ENCODE measurements at regions not wholly inside any gene's neighbourhood (a gene's known extent, or its start where the extent isn't known, plus 50 kb on each side); places are given as distances from the start of the nearest gene placed in this dataset.

- ChIA-PET POLR2A (ENCODE audit: low non-redundant PET) (no interaction called here), CTCF (no interaction called here)
- no peaks in the 10 kb centered on the region for H3K27me3 ChIP-seq (replicated peaks; ENCODE audit: insufficient read depth, low read depth, low read length, poor library complexity)
- intact Hi-C loops (cut with micrococcal nuclease; ENCODE audit: unreplicated experiment): no loop called here
- H3K9me3 ChIP-seq (ENCODE audit: low read depth, low read length, poor library complexity, severe bottlenecking): no peaks in the 10 kb centered on the region
- no TSS peak for BruUV-seq (replicated peaks)
- no peak overlapping the region for H3K27ac ChIP-seq (ENCODE audit: low read depth, low read length, poor library complexity, severe bottlenecking)
- no peaks in the 10 kb centered on the region for H3K36me3 ChIP-seq (ENCODE audit: insufficient read depth, low read length, poor library complexity, severe bottlenecking)
- H3K4me3 ChIP-seq (ENCODE audit: low read depth, low read length, poor library complexity, severe bottlenecking): no peak overlapping the region
- TF ChIP-seq CTCF (conservative IDR thresholded peaks at IDR 0.05; ENCODE audit: low read depth, low read length) (peak; percentile 28; the same call in 1 of the 2 replicates), EZH2 (IDR thresholded peaks at IDR 0.05; ENCODE audit: borderline replicate concordance, low read depth, low read length, poor library complexity, severe bottlenecking) (no peak)
- H3K4me1 ChIP-seq (ENCODE audit: insufficient read depth, low read length, poor library complexity, severe bottlenecking): no peaks in the 10 kb centered on the region
- DNase-seq (ENCODE audit: low spot score): no peak
These were observed 133.8 kb upstream of the MOCS2 start for GRCh38 chr5:53243403-53243802.

- intact Hi-C loops (cut with micrococcal nuclease; ENCODE audit: unreplicated experiment): no loop called here
- H3K36me3 ChIP-seq (ENCODE audit: insufficient read depth, low read length, poor library complexity, severe bottlenecking): no peaks in the 10 kb centered on the region
- ChIA-PET CTCF (no interaction called here), POLR2A (ENCODE audit: low non-redundant PET) (no interaction called here)
- DNase-seq (ENCODE audit: low spot score): no peak
- TF ChIP-seq EZH2 (IDR thresholded peaks at IDR 0.05; ENCODE audit: borderline replicate concordance, low read depth, low read length, poor library complexity, severe bottlenecking) (no peak), CTCF (conservative IDR thresholded peaks at IDR 0.05; ENCODE audit: low read depth, low read length) (no peak)
- no peaks in the 10 kb centered on the region for H3K27me3 ChIP-seq (replicated peaks; ENCODE audit: insufficient read depth, low read depth, low read length, poor library complexity)
- BruUV-seq (replicated peaks): no TSS peak
- no peaks in the 10 kb centered on the region for H3K4me1 ChIP-seq (ENCODE audit: insufficient read depth, low read length, poor library complexity, severe bottlenecking)
- no peak overlapping the region for H3K4me3 ChIP-seq (ENCODE audit: low read depth, low read length, poor library complexity, severe bottlenecking)
- no peaks in the 10 kb centered on the region for H3K9me3 ChIP-seq (ENCODE audit: low read depth, low read length, poor library complexity, severe bottlenecking)
- no peak overlapping the region for H3K27ac ChIP-seq (ENCODE audit: low read depth, low read length, poor library complexity, severe bottlenecking)
These were observed 136.7 kb upstream of the MOCS2 start for GRCh38 chr5:53246042-53246836.

- H3K36me3 ChIP-seq (ENCODE audit: insufficient read depth, low read length, poor library complexity, severe bottlenecking): no peaks in the 10 kb centered on the region
- POLR2A ChIA-PET (ENCODE audit: low non-redundant PET): no interaction called here
- no peak overlapping the region for H3K4me3 ChIP-seq (ENCODE audit: low read depth, low read length, poor library complexity, severe bottlenecking)
- TF ChIP-seq CTCF (conservative IDR thresholded peaks at IDR 0.05; ENCODE audit: low read depth, low read length) (no peak), EZH2 (IDR thresholded peaks at IDR 0.05; ENCODE audit: borderline replicate concordance, low read depth, low read length, poor library complexity, severe bottlenecking) (no peak)
- CTCF ChIA-PET: interaction anchor here (0.8 kb wide), 1 partner anchor 13 kb away, joined by 3 read pairs; no protein-coding TSS in a partner anchor
- no peak overlapping the region for H3K27ac ChIP-seq (ENCODE audit: low read depth, low read length, poor library complexity, severe bottlenecking)
- no peak for DNase-seq (ENCODE audit: low spot score)
- H3K27me3 ChIP-seq (replicated peaks; ENCODE audit: insufficient read depth, low read depth, low read length, poor library complexity): no peaks in the 10 kb centered on the region
- no peaks in the 10 kb centered on the region for H3K4me1 ChIP-seq (ENCODE audit: insufficient read depth, low read length, poor library complexity, severe bottlenecking)
- H3K9me3 ChIP-seq (ENCODE audit: low read depth, low read length, poor library complexity, severe bottlenecking): no peaks in the 10 kb centered on the region
- intact Hi-C loops (cut with micrococcal nuclease; ENCODE audit: unreplicated experiment): no loop called here
- no TSS peak for BruUV-seq (replicated peaks)
These were observed 140.1 kb upstream of the MOCS2 start for GRCh38 chr5:53249529-53250200.
